SK-N-SH (cell line): ENCODE measurements at regions not wholly inside any gene's neighbourhood (a gene's known extent, or its start where the extent isn't known, plus 50 kb on each side); places are given as distances from the start of the nearest gene placed in this dataset.

Source experiments
- CTCF ChIA-PET: fragments of 300-600, 350-600 bp; formaldehyde crosslinking; extraction: SDS; loops from one replicate; lab custom pipeline; 2021; lab: Yijun Ruan, JAX
- POLR2A ChIA-PET: fragments of 350-600 bp; sonication (Branson Sonifier 250); formaldehyde crosslinking; extraction: SDS; loops from one replicate; lab custom pipeline; 2020; ENCODE audit warnings: antibody characterized with exemption, inconsistent platforms; lab: Yijun Ruan, JAX
- DNase-seq: peaks from one replicate; pipeline ENCODE4 v3.0.0; 2012
- H2AFZ ChIP-seq: fragments of 200-600 bp; sonication (generic); 2 replicates; pipeline ENCODE4 v1.8.1; 2016; ENCODE audit warnings: antibody characterized with exemption, mild to moderate bottlenecking, low read depth
- H3F3A ChIP-seq: fragments of 200-600 bp; sonication (generic); replicated peaks from 2 replicates; pipeline ENCODE3; 2016; ENCODE audit warnings: antibody characterized with exemption, mild to moderate bottlenecking; ENCODE audit not compliant: insufficient read depth
- H3K27ac ChIP-seq, 2 experiments: fragments of 200-500 bp in 1 of 2; fragments of 200-600 bp in 1 of 2; sonication (Bioruptor generic) in 1 of 2; sonication (generic), shearing (Covaris generic) in 1 of 2; 2 replicates each; pipeline versions ENCODE4 v1.5.1 to v1.6.1; 2014 to 2016; ENCODE audit warnings: low read depth in 2 of 2, inconsistent platforms in 1 of 2, low read length in 1 of 2, mild to moderate bottlenecking in 1 of 2, mixed read lengths in 1 of 2
- H3K27me3 ChIP-seq: fragments of 200-600 bp; sonication (generic), shearing (Covaris generic); 2 replicates; pipeline ENCODE4 v1.6.1; 2016; ENCODE audit warnings: mixed run types; ENCODE audit not compliant: insufficient read depth
- H3K36me3 ChIP-seq, 2 experiments: fragments of 200-500 bp in 1 of 2; fragments of 200-600 bp in 1 of 2; sonication (Bioruptor generic) in 1 of 2; sonication (generic) in 1 of 2; replicated peaks in 1 of 2; 2 replicates each; pipeline versions ENCODE3 to v1.5.1; 2014 to 2016; ENCODE audit warnings: low read length in 1 of 2, mild to moderate bottlenecking in 1 of 2; ENCODE audit not compliant: insufficient read depth in 2 of 2, control insufficient read depth in 1 of 2
- H3K4me1 ChIP-seq, 2 experiments: fragments of 200-500 bp in 1 of 2; fragments of 200-600 bp in 1 of 2; sonication (Bioruptor generic) in 1 of 2; sonication (generic), shearing (Covaris generic) in 1 of 2; 2 replicates each; pipeline versions ENCODE4 v1.5.1 to v1.6.1; 2014 to 2016; ENCODE audit warnings: low read depth in 1 of 2, low read length in 1 of 2, mixed run types in 1 of 2; ENCODE audit not compliant: insufficient read depth in 2 of 2, control insufficient read depth in 1 of 2
- H3K4me2 ChIP-seq: fragments of 200-600 bp; sonication (generic), shearing (Covaris generic); 2 replicates; pipeline ENCODE4 v1.6.1; 2017; ENCODE audit warnings: mixed run types
- H3K4me3 ChIP-seq, 2 experiments: fragments of 200-500 bp in 1 of 2; fragments of 200-600 bp in 1 of 2; sonication (Bioruptor generic) in 1 of 2; sonication (generic), shearing (Covaris generic) in 1 of 2; 2 replicates each; pipeline versions ENCODE4 v1.5.1 to v1.8.1; 2014 to 2016; ENCODE audit warnings: low read depth in 2 of 2, inconsistent platforms in 1 of 2, low read length in 1 of 2, mild to moderate bottlenecking in 1 of 2, mixed read lengths in 1 of 2, moderate library complexity in 1 of 2
- H3K79me2 ChIP-seq: fragments of 200-600 bp; sonication (generic); 2 replicates; pipeline ENCODE4 v1.8.1; 2017; ENCODE audit warnings: mild to moderate bottlenecking; ENCODE audit not compliant: insufficient read depth
- H3K9ac ChIP-seq: fragments of 200-600 bp; sonication (generic); 2 replicates; pipeline ENCODE4 v1.6.1; 2017; ENCODE audit warnings: mixed run types
- H3K9me2 ChIP-seq: fragments of 200-600 bp; sonication (generic); 2 replicates; pipeline ENCODE4 v1.6.1; 2017; ENCODE audit warnings: mixed run types
- H3K9me3 ChIP-seq: fragments of 200-600 bp; sonication (generic); 2 replicates; pipeline ENCODE4 v1.6.1; 2017; ENCODE audit warnings: mixed run types, mild to moderate bottlenecking, moderate library complexity
- H4K20me1 ChIP-seq: fragments of 200-600 bp; sonication (generic); 2 replicates; pipeline ENCODE4 v1.6.1; 2017; ENCODE audit warnings: mild to moderate bottlenecking, mixed run types; ENCODE audit not compliant: insufficient read depth
- ELF1 ChIP-seq: IDR thresholded peaks from 2 replicates; pipeline ENCODE4 v1.4.0; 2012
- EP300 ChIP-seq, 2 experiments: IDR thresholded peaks; 2 replicates each; pipeline versions ENCODE4 v1.4.0 to v1.6.1; 2012; ENCODE audit warnings: borderline replicate concordance in 1 of 2, low read depth in 1 of 2, low read length in 1 of 2
- GATA2 ChIP-seq: sonication (generic); formaldehyde crosslinking; IDR thresholded peaks from 2 replicates; pipeline ENCODE4 v1.5.0; 2020; ENCODE audit warnings: mild to moderate bottlenecking, missing genetic modification reagents
- REST ChIP-seq: IDR thresholded peaks from 2 replicates; pipeline ENCODE4 v1.6.1; 2012; ENCODE audit warnings: mild to moderate bottlenecking, low read depth, low read length, moderate library complexity
- RFX5 ChIP-seq: IDR thresholded peaks from 2 replicates; pipeline ENCODE4 v1.6.1; 2012; ENCODE audit warnings: mild to moderate bottlenecking, improper control_type of control experiment, low read length
- RXRA ChIP-seq: IDR thresholded peaks from 2 replicates; pipeline ENCODE4 v1.4.0; 2012; ENCODE audit warnings: low read depth, mild to moderate bottlenecking, borderline replicate concordance
- TEAD4 ChIP-seq: IDR thresholded peaks from 2 replicates; pipeline ENCODE4 v1.4.0; 2012; ENCODE audit warnings: mild to moderate bottlenecking, borderline replicate concordance; ENCODE audit not compliant: insufficient read depth
- YY1 ChIP-seq: IDR thresholded peaks from 2 replicates; pipeline ENCODE4 v1.4.0; 2012; ENCODE audit warnings: low read depth, mild to moderate bottlenecking
- WGBS: methylation state at CpG from one replicate; pipeline ENCODE4 v1.1.6; 2017; ENCODE audit warnings: low lambda C conversion rate; 5-methylcytosine and 5-hydroxymethylcytosine counted together
- TF ChIP-seq, protein P1 (sequence below): fragments of 200-600 bp; sonication (generic); IDR thresholded peaks from 2 replicates; pipeline ENCODE4 v1.6.1; 2017; ENCODE audit warnings: antibody characterized with exemption, mild to moderate bottlenecking, moderate library complexity

- no peak overlapping the region for H2AFZ ChIP-seq
- no peak overlapping the region for H3K4me2 ChIP-seq
- no peak overlapping the region for H3K4me3 ChIP-seq
- DNase-seq, result no peak
- H3K36me3 ChIP-seq, result no peaks in the 10 kb centered on the region
- no peaks in the 10 kb centered on the region; a peak in 1 of 4 replicates for H3K4me1 ChIP-seq
- no peak overlapping the region for H3K9ac ChIP-seq
- WGBS, result 91% methylated on average over 4 of the region's 4 CpGs
- no peaks in the 10 kb centered on the region for H3K9me3 ChIP-seq
- TF ChIP-seq YY1 (no peak), REST (no peak), TEAD4 (no peak), RXRA (no peak), ELF1 (no peak)
- TF ChIP-seq, protein P1, sequence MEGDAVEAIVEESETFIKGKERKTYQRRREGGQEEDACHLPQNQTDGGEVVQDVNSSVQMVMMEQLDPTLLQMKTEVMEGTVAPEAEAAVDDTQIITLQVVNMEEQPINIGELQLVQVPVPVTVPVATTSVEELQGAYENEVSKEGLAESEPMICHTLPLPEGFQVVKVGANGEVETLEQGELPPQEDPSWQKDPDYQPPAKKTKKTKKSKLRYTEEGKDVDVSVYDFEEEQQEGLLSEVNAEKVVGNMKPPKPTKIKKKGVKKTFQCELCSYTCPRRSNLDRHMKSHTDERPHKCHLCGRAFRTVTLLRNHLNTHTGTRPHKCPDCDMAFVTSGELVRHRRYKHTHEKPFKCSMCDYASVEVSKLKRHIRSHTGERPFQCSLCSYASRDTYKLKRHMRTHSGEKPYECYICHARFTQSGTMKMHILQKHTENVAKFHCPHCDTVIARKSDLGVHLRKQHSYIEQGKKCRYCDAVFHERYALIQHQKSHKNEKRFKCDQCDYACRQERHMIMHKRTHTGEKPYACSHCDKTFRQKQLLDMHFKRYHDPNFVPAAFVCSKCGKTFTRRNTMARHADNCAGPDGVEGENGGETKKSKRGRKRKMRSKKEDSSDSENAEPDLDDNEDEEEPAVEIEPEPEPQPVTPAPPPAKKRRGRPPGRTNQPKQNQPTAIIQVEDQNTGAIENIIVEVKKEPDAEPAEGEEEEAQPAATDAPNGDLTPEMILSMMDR, result no peak
- no peaks in the 10 kb centered on the region for H3K9me2 ChIP-seq
- ChIA-PET CTCF (interaction anchor here (1.5 kb wide), 1 partner anchor 15 kb away, joined by 4 read pairs; no protein-coding TSS in a partner anchor), POLR2A (no interaction called here)
- H3K79me2 ChIP-seq, result no peaks in the 10 kb centered on the region
- H3K27me3 ChIP-seq, result no peaks in the 10 kb centered on the region
- no peaks in the 10 kb centered on the region for H4K20me1 ChIP-seq
- no peaks in the 10 kb centered on the region for H3F3A ChIP-seq
- H3K27ac ChIP-seq, result no peak overlapping the region
These were observed 373.8 kb downstream of the TGFB2 start for GRCh38 chr1:218718977-218719376.

- peaks cover 0 to 3% of the 10 kb centered on the region in 2 experiments; a peak in 2 of 4 replicates for H3K4me1 ChIP-seq
- ChIA-PET CTCF (interaction anchor here (1.0 to 1.2 kb wide), 2 partner anchors 12 to 399 kb away, joined by 3 to 4 read pairs; no protein-coding TSS in a partner anchor), POLR2A (no interaction called here)
- H3K36me3 ChIP-seq, result no peaks in the 10 kb centered on the region
- no peak overlapping the region for H3K4me3 ChIP-seq
- no peaks in the 10 kb centered on the region for H3K9me3 ChIP-seq
- peak; percentile 34 for DNase-seq
- H4K20me1 ChIP-seq, result no peaks in the 10 kb centered on the region
- no peak overlapping the region for H3K9ac ChIP-seq
- no peak overlapping the region for H3K4me2 ChIP-seq
- WGBS, result 40% methylated on average over 1 of the region's 1 CpG
- H3K27ac ChIP-seq, result no peak overlapping the region
- no peaks in the 10 kb centered on the region for H3K79me2 ChIP-seq
- no peaks in the 10 kb centered on the region for H3F3A ChIP-seq
- H3K9me2 ChIP-seq, result no peaks in the 10 kb centered on the region
- H2AFZ ChIP-seq, result no peak overlapping the region
- no peaks in the 10 kb centered on the region for H3K27me3 ChIP-seq
- TF ChIP-seq EP300 (IDR thresholded peaks at IDR 0.05; ENCODE audit: borderline replicate concordance in 1 of 2, low read depth in 1 of 2, low read length in 1 of 2), result peak in 1 of 2 experiments; percentile 68; a peak in 1 of 4 replicates
- no peak for TF ChIP-seq ELF1
- no peak for TF ChIP-seq RFX5
- peak; percentile 17; the same call in 1 of the 2 replicates for TF ChIP-seq GATA2 (CRISPR knock-in tag)
These were observed 383.9 kb downstream of the TGFB2 start for GRCh38 chr1:218728898-218729565.
